Effector CD4-positive, alpha-beta T cell (primary cell): ENCODE measurements at regions not wholly inside any gene's neighbourhood (a gene's known extent, or its start where the extent isn't known, plus 50 kb on each side); places are given as distances from the start of the nearest gene placed in this dataset.
"Not testable (repeated sequence)": the region's sequence is repeated elsewhere in the genome, so short reads cannot be mapped to it uniquely, and the experiment has no call there.

Experiments used
- DNase-seq: peaks from one replicate; pipeline ENCODE4 v3.0.0-alpha.2; 2020

DNA sequence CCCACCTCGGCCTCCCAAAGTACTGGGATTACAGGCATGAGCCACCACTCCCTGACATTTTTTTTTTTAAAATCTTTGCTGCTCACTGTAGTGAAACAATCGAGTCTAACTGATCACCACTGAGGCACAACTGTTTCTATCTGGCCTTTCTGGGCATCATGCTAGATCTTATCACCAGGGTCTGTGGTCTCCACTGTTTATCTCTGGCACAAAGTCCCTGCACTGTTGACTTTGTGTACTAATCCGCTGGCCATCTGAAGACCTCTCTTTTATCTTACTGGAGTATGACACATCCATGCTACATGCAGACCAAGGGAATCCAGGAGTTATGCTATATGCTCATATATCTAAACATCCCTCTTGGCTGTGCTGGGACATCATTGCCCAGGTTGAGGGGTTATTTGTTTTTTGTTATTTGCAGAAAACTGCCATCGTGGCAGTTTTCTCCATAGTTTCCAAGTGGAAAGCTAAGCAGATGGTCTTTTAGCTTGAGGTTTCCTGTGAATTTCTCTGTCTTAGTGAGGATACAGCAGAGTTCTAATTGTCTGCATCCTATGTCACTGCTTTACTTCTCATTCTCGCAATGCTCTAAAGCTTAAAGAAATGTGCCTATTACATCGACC, 456.9 kb downstream of the CCER1 start:
- DNase-seq = no peak

- DNase-seq = no peak
Observed at GRCh38 chr12:90490355-90490754, 464.6 kb downstream of the CCER1 start.

GRCh38 chr12:90489141-90489540, 465.8 kb downstream of the CCER1 start:
- DNase-seq = no peak

- DNase-seq = no peak
Observed at GRCh38 chr12:90485560-90485959, 469.4 kb downstream of the CCER1 start.

- no peak for DNase-seq
Observed at GRCh38 chr12:90484094-90484493, 470.9 kb downstream of the CCER1 start.

DNA sequence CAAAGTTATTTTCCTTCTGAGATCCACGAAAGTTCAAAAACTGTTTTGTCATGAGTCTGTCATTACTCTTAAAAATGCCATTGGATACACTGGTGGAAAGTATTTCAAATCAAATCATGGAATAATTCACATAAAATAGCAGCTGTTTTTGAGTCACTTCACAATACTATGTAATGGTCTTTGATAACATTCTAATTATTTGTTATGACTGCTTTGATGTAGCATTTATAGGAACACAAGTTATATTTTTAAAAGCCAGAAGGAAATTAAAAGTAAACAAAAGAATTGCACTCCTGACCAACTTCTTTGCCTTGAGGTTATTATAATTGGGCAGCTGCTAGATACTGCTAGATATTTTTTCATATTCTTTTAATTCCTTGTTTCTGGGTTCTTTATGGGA, 473.2 kb downstream of the CCER1 start:
- no peak for DNase-seq

- no peak for DNase-seq
Observed at GRCh38 chr12:90479237-90479636, 475.7 kb downstream of the CCER1 start.

GRCh38 chr12:90473831-90474230, 481.1 kb downstream of the CCER1 start:
- DNase-seq = no peak

DNA sequence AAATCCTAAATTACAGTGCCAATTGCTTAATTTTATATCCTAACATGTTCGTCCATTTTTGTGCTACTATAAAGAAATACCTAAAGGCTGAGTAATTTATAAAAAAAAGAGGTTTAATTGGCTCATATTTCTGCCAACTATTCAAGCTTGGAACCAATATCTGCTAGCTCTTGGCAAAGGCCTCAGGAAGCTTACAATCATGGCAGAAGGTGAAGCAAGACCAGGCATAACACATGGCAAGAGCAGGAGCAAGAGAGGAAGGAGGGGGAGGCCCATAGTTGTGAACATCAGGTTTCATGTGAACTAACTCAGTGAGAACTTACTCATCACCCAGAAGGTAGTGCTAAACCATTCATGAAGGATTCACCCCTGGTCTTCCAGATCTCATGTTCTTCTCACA, 494.3 kb downstream of the CCER1 start:
- DNase-seq = no peak

DNA sequence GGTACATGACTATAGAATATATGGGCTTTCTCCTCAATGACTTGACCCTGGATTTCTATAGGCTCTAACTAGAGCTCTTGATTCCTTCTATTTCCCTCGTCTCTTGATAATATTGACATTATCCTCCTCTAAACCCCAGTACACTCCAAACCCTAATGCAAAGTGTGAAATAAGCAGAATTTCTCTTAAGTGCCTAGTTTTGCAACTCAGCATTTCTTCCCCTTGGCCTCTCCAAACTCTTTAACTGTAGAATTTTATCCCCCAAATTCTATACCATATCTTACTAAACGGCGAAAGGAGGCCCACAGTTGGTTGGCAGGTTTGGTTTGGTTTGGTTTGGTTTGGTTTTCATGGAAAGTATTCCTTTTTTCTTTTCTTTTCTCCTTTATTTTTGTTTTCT, 498.7 kb downstream of the CCER1 start:
- DNase-seq = no peak

DNA sequence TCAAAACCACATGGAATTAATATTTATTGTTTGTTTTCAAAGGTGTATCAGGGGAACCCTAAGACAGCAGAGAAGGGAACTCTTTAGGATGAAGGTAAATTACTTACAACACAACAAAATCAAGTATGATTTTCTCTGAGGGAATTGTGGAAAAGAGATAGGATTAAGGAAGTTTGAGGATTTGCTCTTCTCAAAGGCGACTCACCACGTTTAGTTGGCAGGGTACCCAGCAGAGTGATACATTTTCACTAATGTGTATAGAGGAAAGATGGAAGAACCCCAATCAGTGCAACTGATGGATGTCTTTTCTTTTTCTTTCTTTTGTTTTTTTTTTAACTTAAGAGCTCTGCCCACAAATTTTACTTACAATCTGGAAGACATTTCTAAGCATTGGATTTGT, 499.2 kb downstream of the CCER1 start:
- DNase-seq = no peak

- no peak for DNase-seq
Observed at GRCh38 chr12:90449611-90450010, 505.4 kb downstream of the CCER1 start.

GRCh38 chr12:90443466-90443865, 511.5 kb downstream of the CCER1 start:
- not testable (repeated sequence) for DNase-seq

GRCh38 chr12:90441431-90441830, 513.5 kb downstream of the CCER1 start:
- no peak for DNase-seq

GRCh38 chr12:90428881-90429280, 526.1 kb downstream of the CCER1 start:
- no peak for DNase-seq

DNA sequence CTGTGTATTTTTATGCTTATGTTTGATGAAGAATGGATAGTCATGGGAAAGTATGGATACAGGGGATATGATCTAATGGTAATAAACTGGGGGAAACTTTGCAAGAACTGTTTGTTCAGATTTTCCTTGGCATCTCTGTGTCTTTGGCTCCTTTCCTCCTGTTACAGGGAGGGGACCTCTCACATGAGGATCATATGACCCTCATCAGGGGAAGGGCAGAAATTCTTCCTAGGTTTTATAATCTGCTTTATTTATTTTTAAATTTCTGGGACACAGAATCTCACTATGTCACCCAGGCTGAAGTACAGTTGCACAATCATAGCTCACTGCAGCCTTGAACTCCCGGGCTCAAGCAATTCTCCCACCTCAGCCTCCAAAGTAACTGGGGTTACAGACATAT, 526.5 kb downstream of the CCER1 start:
- DNase-seq = no peak

DNA sequence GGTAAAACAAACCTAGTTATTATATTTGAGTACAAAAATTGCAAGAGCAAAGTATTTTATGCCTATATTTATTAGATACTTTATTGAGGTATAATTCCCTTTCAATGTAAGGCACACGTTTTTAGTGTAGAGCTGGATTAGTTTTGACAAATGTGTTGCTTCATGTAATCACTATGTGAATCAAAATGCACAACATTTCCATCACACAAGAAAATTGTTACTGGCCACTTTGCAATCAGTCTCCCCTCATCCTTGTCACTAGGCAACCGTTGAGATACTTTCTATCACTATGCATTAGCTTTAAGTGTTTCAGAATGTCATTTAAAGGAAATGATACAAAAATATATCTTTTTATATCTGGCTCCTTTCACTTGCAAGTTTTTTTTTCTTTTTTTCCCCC, 531.0 kb downstream of the CCER1 start:
- DNase-seq = no peak

GRCh38 chr12:90410962-90411361, 544.0 kb downstream of the CCER1 start:
- DNase-seq = no peak

DNA sequence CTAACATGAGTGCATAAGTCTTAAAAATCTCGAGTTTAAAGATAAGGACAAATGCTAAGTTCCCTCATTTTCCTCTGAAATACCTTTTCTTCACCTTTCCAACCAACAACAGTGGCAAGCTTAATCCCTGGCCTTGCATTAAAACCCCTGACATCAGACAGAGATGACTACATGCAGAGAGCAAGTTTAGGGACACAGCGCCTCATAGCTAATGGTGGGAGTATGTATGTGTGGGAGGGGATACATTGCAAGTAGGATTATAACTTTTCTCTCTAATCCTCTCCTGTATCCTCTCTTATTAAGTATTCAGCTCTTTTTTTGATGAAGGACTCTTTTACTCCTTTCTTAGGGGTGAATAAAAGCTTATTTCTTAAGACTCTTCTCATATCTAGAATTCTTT, 547.1 kb downstream of the CCER1 start:
- no peak for DNase-seq

DNA sequence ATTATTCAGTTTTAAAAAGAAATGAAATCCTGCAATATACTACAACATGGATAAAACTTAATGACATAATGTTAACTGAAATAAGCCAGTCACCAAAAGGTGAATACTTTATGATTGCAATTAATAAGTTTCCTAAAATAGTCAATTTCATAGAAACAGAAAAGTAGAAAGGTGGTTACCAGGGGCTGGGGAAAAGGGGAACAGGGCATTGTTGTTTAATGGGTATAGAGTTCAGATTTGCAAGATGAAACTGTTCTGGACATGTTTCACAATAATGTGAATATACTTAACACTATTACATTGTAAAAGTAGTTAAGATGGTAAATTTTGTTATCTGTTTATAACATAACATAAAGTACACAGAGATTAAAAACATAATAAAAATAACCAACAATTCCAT, 550.9 kb downstream of the CCER1 start:
- no peak for DNase-seq

DNA sequence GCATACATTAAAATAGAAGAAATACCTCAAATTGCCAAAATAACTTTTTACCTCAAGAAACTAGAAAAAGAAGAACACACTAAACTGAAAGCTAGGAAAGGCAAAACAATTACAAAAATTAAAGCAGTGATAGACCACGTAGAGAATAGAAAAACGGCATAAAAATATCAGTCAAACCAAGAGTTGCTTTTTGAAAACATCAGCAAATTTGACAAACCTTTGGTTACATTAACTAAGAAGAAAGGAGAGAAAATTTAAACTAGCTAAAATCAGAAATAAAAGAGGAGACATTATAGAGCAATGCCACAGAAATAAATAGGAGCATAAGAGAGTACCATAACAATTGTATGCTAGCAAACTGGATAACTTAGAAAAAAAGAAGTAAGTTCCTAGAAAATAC, 553.8 kb downstream of the CCER1 start:
- DNase-seq = no peak

DNA sequence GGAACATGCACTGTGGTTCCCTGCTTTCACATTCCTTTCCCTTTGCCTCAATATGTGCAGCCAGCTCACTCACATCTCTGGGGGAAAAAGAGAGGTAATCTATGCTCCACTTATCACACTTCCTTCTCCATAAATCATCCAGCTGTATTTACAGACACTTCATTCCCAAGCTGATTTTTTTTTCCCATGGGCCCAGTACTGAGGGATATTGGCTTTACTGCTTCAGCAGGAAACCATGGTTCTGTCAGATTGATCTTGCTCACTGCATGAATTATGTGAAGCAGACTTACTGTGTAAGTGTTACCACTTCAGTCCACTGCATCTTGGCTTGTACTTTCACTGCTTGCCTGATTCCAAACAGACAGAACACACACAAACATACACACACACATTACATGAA, 555.6 kb downstream of the CCER1 start:
- DNase-seq = no peak

DNA sequence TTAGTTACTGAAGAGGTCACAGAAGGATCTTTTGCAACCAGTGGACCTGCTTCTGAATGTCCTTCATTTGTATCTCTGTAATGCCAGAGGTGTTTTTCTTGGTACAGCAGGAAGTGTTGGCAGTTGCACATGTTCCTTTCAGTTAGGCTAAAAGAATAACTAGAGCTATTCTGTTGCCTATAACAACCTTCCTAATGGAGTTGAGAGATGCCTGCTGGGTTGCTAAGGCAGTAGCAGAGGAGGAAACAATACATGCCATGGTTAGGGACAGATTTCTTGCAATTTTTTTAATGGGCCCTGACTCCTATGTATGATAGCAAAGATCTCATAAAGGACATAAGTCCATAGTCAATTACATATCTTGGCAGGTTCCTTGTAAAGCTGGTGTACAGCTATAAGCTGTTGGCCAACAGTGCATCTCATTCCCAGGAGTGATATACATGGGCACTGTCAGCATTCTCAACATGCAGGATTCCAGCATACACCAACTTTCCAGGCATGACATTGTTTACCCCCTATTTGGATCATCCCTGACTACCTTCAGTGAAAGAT, 556.6 kb downstream of the CCER1 start:
- DNase-seq = no peak

DNA sequence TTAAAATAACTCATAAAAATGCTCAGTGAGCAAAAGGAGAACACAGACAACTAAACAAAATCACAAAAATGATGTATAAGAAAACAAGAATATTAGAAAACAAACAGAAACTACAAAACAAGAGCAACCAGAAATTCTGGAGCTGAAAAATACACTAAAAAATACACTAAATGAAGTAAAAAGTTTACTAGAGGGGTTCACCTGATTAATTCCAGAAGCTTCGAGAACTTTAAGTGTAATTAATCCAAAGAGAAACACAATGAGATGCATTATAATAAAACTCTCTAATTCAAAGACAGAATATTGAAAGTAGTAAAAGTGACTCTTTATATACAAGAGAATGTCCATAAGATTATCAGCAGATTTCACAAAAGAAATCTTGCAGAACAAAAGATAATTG, 558.4 kb downstream of the CCER1 start:
- no peak for DNase-seq

DNA sequence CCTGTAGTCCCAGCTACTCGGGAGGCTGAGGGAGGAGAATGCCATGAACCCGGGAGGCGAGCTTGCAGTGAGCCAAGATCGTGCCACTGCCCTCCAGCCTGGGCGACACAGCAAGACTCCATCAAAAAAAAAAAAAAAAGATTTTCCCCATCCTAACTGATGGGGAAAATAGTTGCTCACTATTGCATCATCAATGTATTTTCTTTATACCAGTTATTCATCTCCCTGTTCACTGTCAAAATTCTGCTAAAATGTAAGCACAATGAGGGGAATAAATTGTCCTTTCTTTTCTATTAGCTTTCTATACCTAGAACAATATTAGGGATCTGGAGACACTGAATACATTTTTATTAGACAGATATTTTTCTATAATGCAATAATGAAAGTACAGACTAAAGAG, 561.3 kb downstream of the CCER1 start:
- DNase-seq = no peak
